Stimulated activated CD8-positive, alpha-beta memory T cell treated with anti-CD3 and anti-CD28 coated beads, Interleukin-15, amount 100 ng/mL, for 1 hour (primary cell): ENCODE measurements at regions not wholly inside any gene's neighbourhood (a gene's known extent, or its start where the extent isn't known, plus 50 kb on each side); places are given as distances from the start of the nearest gene placed in this dataset.
A peak's percentile ranks its signal among the peaks of the same experiment; 100 is the strongest.
"Not testable (repeated sequence)": the region's sequence is repeated elsewhere in the genome, so short reads cannot be mapped to it uniquely, and the experiment has no call there.

Source experiments
- DNase-seq: peaks from one replicate; pipeline ENCODE4 v3.0.0-alpha.2; 2020; ENCODE audit warnings: low read depth

- no peak for DNase-seq
Measured at GRCh38 chr6:137655291-137655690, 161.1 kb upstream of the OLIG3 start.

DNA sequence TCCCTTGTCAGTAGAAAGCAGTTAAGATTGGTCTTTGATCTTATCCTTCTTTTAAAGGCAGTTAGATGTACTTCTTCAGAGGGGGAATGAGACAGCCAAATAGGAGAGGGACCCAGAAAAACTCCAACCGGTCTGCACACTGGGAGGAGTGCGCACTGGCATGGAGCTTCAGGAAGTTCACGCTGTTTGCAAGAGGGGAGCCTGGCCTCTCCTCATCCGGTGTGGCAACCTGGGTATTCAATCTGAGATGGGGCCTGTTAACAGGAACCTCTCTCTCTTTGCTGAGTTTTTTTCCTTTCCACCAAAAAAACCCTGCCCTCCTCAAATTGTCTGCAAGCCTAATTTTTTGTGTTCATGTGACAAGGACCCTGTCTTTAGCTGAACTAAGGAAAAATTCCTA lies 162.5 kb upstream of the OLIG3 start:
- no peak for DNase-seq

GRCh38 chr6:137657351-137657911 lies 163.2 kb upstream of the OLIG3 start:
- no peak for DNase-seq

- no peak for DNase-seq
Measured at GRCh38 chr6:137658287-137658686, 164.1 kb upstream of the OLIG3 start.

- DNase-seq, result no peak
Measured at GRCh38 chr6:137659871-137660270, 165.7 kb upstream of the OLIG3 start.

DNA sequence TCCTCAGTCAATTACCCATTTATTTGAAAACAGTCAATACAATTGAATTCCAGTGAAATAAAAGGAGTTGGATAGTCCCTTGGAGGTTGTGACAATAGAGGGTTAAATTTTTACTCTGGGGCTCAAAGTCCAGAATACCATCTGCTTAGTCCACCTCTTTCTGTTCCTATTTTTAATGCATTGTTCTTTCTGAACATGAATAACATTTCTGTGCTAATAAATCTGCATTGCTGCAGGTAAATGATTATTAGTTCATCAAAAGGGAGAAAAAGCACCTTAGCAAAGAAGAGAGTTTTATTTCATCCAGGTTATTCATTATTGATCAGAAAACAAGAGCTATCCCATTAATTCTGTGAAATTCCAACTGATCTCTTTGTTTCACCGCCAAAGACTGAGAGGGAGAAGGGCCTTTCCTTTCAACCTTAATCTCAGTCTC lies 166.1 kb upstream of the OLIG3 start:
- DNase-seq, result no peak

DNA sequence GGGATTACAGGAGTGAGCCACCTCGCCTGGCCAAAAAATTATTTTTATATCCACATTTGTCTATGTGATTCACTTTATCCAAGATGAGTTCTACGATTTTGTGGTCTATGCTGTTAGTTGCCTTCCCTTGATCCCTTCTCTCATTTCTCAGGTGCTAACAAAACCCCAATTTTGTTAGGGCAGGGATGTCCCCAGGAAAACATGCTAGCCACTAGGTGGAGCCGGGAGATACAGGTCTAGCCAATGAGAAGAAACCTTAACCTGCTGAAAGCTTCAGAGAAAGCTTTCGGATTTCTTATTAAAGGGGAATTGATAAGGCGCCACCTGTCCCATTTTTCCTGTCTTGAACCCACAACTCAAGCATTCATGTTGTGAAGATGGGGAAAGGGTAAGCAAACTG lies 167.4 kb upstream of the OLIG3 start:
- DNase-seq, result peak; percentile 40

DNA sequence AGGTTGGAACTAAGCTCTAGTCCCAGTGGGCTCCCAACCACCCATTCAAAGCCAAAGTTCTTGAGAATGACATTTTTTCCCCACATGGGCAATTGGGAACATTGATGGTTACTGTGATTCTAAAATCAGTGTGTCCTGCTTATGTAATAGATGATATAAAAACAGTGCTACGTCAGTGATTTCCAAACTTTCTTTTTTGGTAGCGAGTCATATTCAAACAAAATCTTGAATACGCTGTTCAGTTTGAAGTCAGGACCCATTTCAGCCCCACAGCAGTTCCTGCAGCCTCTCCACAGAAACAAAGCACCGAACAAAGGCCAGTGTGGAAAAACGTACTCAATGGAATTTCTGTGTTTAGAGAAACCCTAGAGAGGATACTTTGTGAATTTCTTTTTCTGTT lies 170.0 kb upstream of the OLIG3 start:
- no peak for DNase-seq

- no peak for DNase-seq
Measured at GRCh38 chr6:137665342-137665934, 171.2 kb upstream of the OLIG3 start.

DNA sequence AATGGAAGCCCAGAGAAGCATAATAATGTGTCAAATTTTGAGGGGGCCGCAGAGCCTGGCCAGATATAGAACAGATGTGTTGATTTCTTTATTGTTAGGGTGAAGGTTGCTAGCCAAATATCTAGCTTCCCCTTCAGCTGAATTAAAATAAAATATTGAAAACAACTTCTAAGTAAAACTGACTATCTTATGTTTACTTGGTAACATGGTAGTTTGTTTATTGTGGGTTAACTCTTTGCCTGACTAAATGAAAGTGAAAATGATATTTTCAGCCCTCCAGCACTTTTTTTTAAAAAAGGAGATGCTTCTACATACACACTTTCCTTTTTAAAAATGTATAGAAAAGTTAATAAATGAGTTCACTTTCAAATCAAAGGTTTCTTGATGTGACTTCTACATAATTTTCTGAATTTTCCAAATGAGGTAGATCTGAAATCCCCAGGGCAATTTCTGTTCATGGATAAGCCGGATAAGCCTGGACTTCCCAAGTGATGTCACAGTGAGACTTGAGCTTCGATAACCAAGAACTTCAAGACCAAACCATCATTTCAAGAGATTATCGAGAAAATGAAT lies 172.1 kb upstream of the OLIG3 start:
- DNase-seq, result no peak

DNA sequence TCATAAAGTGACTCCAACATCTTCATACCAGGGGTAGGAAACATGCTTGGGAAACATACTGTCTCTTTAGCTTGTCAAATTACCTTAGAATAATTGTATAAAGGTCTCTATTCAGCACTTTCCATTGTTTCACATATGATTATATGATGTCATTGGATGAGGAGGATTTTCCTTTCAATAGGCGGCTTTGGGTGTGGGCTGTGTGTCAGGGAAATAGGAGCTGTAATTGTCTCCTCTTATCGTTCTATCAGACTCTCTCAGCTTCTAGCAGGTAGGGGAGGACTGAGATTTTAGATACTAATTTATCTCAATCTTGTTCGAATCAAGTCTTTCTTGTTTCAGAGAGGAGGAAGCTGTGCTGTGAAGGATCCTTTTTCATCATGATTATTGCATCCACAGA lies 179.4 kb upstream of the OLIG3 start:
- DNase-seq, result no peak

GRCh38 chr6:137676888-137677287 lies 182.7 kb upstream of the OLIG3 start:
- DNase-seq, result no peak

DNA sequence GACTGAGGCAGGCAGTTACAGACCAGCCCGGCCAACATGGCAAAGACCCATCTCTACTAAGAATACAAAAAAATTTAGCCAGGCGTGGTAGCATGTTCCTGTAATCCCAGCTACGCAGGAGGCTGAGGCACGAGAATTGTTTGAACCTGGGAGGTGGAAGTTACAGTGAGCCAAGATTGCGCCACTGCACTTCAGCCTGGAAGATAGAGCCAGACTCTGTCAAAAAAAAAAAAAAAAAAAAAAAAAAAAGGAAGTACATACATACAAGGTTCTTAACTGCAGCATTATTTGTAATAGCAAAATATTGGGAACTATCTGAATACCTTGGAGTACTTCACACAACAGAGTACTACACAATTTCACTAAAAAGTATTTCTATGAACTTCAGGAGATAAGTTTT lies 183.5 kb upstream of the OLIG3 start:
- DNase-seq, result no peak

GRCh38 chr6:137678451-137678850 lies 184.3 kb upstream of the OLIG3 start:
- no peak for DNase-seq

- DNase-seq, result no peak
Measured at GRCh38 chr6:137680705-137681346, 186.2 kb upstream of the TNFAIP3 start.

DNA sequence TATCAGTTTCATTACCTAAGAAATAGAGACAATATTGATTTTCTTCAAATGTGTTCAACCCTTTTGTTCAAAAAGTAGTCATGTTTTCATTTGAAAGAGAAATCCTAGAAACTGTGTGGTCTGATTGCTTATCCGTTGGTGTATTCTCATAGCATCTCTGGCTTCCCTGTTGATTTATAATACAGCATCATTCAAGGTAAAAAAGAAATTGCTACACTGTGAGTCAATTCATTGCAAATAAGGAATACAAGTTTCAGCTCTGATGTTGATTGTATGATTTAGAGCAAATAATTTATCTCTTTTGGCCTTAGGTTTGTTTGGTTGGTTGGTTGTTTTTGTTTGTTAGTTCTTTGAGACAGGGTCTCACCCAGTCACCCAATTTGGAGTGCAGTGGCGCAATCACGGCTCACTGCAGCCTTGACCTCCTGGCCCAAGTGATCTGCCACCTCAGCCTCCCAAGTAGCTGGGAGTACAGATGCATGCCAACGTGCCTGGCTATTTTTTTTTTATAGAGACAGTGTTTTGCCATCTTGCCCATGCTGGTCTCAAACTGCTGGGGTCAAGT lies 185.5 kb upstream of the TNFAIP3 start:
- no peak for DNase-seq

DNA sequence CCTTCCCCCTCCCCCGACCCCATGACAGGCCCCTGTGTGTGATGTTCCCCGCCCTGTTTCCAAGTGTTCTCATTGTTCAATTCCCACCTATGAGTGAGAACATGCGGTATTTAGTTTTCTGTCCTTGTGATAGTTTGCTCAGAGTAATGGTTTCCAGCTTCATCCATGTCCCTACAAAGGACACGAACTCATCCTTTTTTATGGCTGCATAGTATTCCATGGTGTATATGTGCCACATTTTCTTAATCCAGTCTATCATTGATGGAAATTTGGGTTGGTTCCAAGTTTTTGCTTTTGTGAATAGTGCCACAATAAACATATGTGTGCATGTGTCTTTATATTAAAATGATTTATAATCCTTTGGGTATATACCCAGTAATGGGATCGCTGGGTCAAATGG lies 184.4 kb upstream of the TNFAIP3 start:
- not testable (repeated sequence) for DNase-seq

DNA sequence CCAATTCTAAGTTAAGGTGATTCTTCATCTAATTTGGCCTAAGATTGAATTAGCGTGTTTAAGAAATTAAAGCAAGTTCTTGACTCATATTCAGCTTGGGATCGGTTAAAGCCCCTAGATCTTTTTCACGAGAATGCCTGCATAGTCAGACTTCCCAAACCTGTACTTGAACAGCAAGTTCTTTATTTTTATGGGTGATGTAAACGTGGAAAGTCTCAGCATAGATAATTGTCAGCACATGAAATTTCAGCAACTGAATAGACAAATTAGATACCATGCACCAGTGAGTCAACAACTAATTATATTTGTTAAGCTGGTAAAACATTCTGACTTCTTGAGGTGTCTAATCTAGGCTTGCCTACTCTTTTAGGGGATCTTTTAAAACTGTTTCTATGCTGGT lies 183.1 kb upstream of the TNFAIP3 start:
- no peak for DNase-seq

DNA sequence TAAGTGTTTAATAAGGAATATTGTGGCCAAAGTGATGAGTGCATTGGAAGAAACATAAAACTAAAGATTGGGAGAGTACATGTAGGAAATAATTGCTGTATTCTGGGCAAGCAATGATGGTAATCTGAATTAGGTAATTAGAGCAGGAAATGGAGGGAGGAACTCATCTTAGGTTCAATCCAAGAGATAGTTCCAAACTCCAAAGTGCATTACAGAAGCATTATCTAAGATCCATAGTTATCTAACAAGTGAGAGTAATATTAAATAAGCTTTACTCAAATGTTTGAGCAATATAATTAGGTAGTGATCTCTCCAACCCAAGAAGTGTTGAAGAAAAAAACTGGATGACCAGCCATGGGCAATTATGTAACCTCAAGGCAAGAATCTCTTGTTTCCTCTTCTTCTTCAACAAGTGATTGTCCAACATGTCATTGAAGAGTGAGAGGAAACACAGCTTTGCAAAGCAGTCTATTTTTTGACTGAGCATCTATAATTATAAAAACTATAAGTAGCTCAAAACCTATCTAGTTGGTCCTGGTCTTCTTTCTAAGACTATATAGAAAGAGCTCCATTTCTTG lies 181.2 kb upstream of the TNFAIP3 start:
- DNase-seq, result no peak

- DNase-seq, result no peak
Measured at GRCh38 chr6:137687818-137688217, 179.2 kb upstream of the TNFAIP3 start.

GRCh38 chr6:137688230-137688971 lies 178.7 kb upstream of the TNFAIP3 start:
- DNase-seq, result no peak

DNA sequence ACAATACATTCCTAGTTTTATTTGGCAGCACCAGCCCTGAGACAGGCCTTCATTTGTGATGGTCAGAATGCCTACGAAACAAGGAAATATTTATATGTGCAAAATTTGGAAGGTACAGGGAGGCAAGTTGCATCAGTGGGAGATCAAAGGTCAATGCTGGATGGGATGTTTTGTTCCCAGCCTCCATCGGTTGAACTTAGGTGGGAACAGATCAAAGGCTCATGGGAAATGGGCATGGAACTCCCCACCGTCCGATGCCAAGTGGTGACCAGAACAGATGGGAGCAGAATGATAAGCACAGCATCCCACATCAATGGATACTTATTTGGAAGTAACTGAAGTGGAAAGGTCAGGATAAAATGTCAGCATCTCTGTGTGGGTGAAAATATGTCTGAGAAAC lies 177.7 kb upstream of the TNFAIP3 start:
- DNase-seq, result no peak
